GM06990 (cell line): ENCODE measurements at regions not wholly inside any gene's neighbourhood (a gene's known extent, or its start where the extent isn't known, plus 50 kb on each side); places are given as distances from the start of the nearest gene placed in this dataset.
"Not testable (repeated sequence)": the region's sequence is repeated elsewhere in the genome, so short reads cannot be mapped to it uniquely, and the experiment has no call there.

ENCODE experiments used
- DNase-seq: peaks from one replicate; pipeline ENCODE4 v3.0.0-alpha.2; 2011; ENCODE audit not compliant: insufficient read length; ENCODE audit errors: extremely low read depth
- H3K27me3 ChIP-seq: replicated peaks from 2 replicates; pipeline ENCODE4 v1.6.0; 2011; ENCODE audit warnings: low read length; ENCODE audit not compliant: control insufficient read depth, insufficient read depth
- H3K36me3 ChIP-seq: 2 replicates; pipeline ENCODE4 v1.5.1; 2011; ENCODE audit warnings: low read length; ENCODE audit not compliant: control insufficient read depth, insufficient read depth
- H3K4me3 ChIP-seq: replicated peaks from 2 replicates; pipeline ENCODE4 v1.5.1; 2011; ENCODE audit warnings: low read depth, mild to moderate bottlenecking, control low read depth, low read length
- CTCF ChIP-seq: IDR thresholded peaks from 2 replicates; pipeline ENCODE4 v1.5.1; 2011; ENCODE audit warnings: low read length, control low read depth, mild to moderate bottlenecking, inconsistent platforms; ENCODE audit not compliant: insufficient read depth, poor library complexity, severe bottlenecking

GRCh38 chr9:28984016-28984415, 1410.7 kb upstream of the C9orf72 start:
- Histone ChIP-seq H3K4me3 (no peak overlapping the region), H3K27me3 (no peaks in the 10 kb centered on the region), H3K36me3 (no peaks in the 10 kb centered on the region)
- TF ChIP-seq CTCF: no peak
- no peak for DNase-seq

GRCh38 chr9:28990009-28990408, 1416.7 kb upstream of the C9orf72 start:
- DNase-seq, H3K4me3 ChIP-seq, H3K36me3 ChIP-seq, H3K27me3 ChIP-seq: not testable (repeated sequence)

- no peaks in the 10 kb centered on the region for H3K36me3 ChIP-seq
- H3K4me3 ChIP-seq: no peak overlapping the region
- H3K27me3 ChIP-seq: no peaks in the 10 kb centered on the region
- DNase-seq: no peak
- TF ChIP-seq CTCF: no peak
Observed at GRCh38 chr9:28999057-28999456, 1425.8 kb upstream of the C9orf72 start.

- Histone ChIP-seq H3K27me3 (no peaks in the 10 kb centered on the region), H3K4me3 (no peak overlapping the region), H3K36me3 (no peaks in the 10 kb centered on the region)
- DNase-seq: no peak
- TF ChIP-seq CTCF: no peak
Observed at GRCh38 chr9:28999806-29000205, 1426.5 kb upstream of the C9orf72 start.

- Histone ChIP-seq H3K36me3 (no peaks in the 10 kb centered on the region), H3K4me3 (no peak overlapping the region), H3K27me3 (no peaks in the 10 kb centered on the region)
- DNase-seq: no peak
- TF ChIP-seq CTCF: no peak
Observed at GRCh38 chr9:29001006-29001405, 1427.7 kb upstream of the C9orf72 start.

- H3K4me3 ChIP-seq: no peak overlapping the region
- no peaks in the 10 kb centered on the region for H3K36me3 ChIP-seq
- no peak for TF ChIP-seq CTCF
- DNase-seq: no peak
- H3K27me3 ChIP-seq: no peaks in the 10 kb centered on the region
Observed at GRCh38 chr9:29004988-29005387, 1431.7 kb upstream of the C9orf72 start.
